ENCODE measurements at regions not wholly inside any gene's neighbourhood (a gene's known extent, or its start where the extent isn't known, plus 50 kb on each side); places are given as distances from the start of the nearest gene placed in this dataset.

DNA sequence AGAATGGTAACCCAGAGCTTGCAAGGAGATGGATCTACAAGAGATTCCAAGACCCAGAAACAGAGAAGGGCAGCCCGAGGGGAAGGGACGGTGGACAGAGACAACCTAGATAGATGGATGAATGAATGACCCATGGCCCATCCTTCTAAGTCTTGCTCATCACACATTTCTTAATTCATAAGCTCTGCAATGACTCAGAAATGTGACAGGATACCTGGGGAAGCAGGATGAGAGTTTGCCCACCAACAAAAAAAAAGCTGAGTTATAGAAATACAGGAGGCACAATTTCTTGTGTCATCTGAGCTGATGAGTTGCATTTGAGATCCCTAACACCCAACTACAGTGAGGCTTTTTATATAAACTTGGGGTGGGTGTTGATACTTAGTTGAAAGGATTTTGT, 76.6 kb downstream of the CNTN3 start (continued):
- TF ChIP-seq, protein P1, sequence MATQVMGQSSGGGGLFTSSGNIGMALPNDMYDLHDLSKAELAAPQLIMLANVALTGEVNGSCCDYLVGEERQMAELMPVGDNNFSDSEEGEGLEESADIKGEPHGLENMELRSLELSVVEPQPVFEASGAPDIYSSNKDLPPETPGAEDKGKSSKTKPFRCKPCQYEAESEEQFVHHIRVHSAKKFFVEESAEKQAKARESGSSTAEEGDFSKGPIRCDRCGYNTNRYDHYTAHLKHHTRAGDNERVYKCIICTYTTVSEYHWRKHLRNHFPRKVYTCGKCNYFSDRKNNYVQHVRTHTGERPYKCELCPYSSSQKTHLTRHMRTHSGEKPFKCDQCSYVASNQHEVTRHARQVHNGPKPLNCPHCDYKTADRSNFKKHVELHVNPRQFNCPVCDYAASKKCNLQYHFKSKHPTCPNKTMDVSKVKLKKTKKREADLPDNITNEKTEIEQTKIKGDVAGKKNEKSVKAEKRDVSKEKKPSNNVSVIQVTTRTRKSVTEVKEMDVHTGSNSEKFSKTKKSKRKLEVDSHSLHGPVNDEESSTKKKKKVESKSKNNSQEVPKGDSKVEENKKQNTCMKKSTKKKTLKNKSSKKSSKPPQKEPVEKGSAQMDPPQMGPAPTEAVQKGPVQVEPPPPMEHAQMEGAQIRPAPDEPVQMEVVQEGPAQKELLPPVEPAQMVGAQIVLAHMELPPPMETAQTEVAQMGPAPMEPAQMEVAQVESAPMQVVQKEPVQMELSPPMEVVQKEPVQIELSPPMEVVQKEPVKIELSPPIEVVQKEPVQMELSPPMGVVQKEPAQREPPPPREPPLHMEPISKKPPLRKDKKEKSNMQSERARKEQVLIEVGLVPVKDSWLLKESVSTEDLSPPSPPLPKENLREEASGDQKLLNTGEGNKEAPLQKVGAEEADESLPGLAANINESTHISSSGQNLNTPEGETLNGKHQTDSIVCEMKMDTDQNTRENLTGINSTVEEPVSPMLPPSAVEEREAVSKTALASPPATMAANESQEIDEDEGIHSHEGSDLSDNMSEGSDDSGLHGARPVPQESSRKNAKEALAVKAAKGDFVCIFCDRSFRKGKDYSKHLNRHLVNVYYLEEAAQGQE (IDR thresholded peaks at IDR 0.05) = no peak
- no peak for TF ChIP-seq EGR1 (IDR thresholded peaks at IDR 0.05; ENCODE audit: low read depth in 2 of 2)
- no peak for TF ChIP-seq FOXA2 (IDR thresholded peaks at IDR 0.05)
- no peak for TF ChIP-seq RXRA (IDR thresholded peaks at IDR 0.05)
- TF ChIP-seq GABPA (IDR thresholded peaks at IDR 0.05 in 1 of 2, conservative IDR thresholded peaks at IDR 0.05 in 1 of 2) = no peak
- TF ChIP-seq HNF4G (IDR thresholded peaks at IDR 0.05) = no peak
- TF ChIP-seq, protein P2, sequence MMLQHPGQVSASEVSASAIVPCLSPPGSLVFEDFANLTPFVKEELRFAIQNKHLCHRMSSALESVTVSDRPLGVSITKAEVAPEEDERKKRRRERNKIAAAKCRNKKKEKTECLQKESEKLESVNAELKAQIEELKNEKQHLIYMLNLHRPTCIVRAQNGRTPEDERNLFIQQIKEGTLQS (IDR thresholded peaks at IDR 0.05) = no peak
- no peak for TF ChIP-seq RAD21 (IDR thresholded peaks at IDR 0.05)

DNA sequence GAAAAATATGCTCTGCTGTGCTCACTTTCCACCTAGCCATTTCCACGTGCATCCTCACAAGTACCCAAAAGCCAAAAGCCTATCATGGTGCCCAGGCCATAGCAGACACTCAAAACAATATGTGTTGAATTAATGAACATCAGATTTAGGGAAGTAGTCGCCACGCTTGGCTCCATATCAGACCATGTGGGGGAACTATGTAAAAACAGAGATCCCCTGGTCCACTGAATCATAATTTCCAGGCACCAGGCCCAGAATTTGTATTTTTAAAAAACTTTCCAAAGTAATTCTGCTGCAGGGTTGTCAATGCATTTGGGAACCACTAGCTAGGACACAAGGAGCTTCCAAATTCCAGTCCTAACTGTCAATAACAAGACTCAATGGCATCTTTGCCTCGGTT, 77.3 kb downstream of the CNTN3 start:
- Histone ChIP-seq H3K9me3 (ENCODE audit: control insufficient read depth in 4 of 4, low read length in 3 of 4) (no peaks in the 10 kb centered on the region), H3K27me3 (ENCODE audit: control insufficient read depth in 4 of 4, insufficient read depth in 4 of 4, low read length in 3 of 4) (no peaks in the 10 kb centered on the region), H3K4me3 (ENCODE audit: low read depth in 1 of 3, low read length in 3 of 3) (no peak overlapping the region), H3K27ac (ENCODE audit: low read depth in 1 of 2, low read length in 2 of 2) (no peak overlapping the region), H3K36me3 (ENCODE audit: control insufficient read depth in 4 of 4, insufficient read depth in 3 of 4, low read depth in 1 of 4, low read length in 3 of 4) (no peaks in the 10 kb centered on the region), H3K4me1 (ENCODE audit: control insufficient read depth in 4 of 4, insufficient read depth in 4 of 4, low read length in 3 of 4) (peaks cover 0 to 5% (median 1%) of the 10 kb centered on the region in 4 donors), H3K9ac (ENCODE audit: low read depth in 1 of 2, low read length in 2 of 2) (no peak overlapping the region)
- DNase-seq (ENCODE audit: low spot score) = no peak
- TF ChIP-seq FOXA2 (IDR thresholded peaks at IDR 0.05) = no peak
- TF ChIP-seq EGR1 (IDR thresholded peaks at IDR 0.05; ENCODE audit: low read depth in 2 of 2) = no peak
- TF ChIP-seq, protein P3, sequence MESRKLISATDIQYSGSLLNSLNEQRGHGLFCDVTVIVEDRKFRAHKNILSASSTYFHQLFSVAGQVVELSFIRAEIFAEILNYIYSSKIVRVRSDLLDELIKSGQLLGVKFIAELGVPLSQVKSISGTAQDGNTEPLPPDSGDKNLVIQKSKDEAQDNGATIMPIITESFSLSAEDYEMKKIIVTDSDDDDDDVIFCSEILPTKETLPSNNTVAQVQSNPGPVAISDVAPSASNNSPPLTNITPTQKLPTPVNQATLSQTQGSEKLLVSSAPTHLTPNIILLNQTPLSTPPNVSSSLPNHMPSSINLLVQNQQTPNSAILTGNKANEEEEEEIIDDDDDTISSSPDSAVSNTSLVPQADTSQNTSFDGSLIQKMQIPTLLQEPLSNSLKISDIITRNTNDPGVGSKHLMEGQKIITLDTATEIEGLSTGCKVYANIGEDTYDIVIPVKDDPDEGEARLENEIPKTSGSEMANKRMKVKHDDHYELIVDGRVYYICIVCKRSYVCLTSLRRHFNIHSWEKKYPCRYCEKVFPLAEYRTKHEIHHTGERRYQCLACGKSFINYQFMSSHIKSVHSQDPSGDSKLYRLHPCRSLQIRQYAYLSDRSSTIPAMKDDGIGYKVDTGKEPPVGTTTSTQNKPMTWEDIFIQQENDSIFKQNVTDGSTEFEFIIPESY (IDR thresholded peaks at IDR 0.05) = no peak
- TF ChIP-seq HNF4A (conservative IDR thresholded peaks at IDR 0.05) = no peak
- no peak for TF ChIP-seq TAF1 (conservative IDR thresholded peaks at IDR 0.05)
- TF ChIP-seq JUND (IDR thresholded peaks at IDR 0.05) = no peak
- no peak for TF ChIP-seq SP1 (IDR thresholded peaks at IDR 0.05)
- TF ChIP-seq, protein P4, sequence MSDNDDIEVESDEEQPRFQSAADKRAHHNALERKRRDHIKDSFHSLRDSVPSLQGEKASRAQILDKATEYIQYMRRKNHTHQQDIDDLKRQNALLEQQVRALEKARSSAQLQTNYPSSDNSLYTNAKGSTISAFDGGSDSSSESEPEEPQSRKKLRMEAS (IDR thresholded peaks at IDR 0.05) = no peak
- WGBS = 86% methylated on average over 4 of the region's 4 CpGs

DNA sequence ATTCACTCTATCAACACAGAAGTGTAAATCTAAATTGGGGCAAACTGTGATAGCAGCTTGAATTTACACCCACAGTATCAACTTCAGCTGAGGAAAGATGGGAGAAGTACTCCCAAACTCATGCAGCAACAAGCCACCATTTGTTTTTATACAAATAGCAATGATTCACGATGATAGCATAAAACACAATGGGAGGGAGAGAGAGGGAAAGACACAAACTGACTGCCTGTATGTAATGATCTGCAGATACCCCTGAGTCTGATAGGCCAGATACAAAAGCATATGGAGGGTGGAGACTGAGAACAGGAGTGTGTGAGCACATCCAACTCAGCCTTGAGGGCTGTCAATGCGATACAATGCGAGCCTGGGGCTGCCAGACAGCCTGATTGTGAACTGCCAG, 79.2 kb downstream of the CNTN3 start:
- 78% methylated on average over 3 of the region's 3 CpGs for WGBS
- Histone ChIP-seq H3K9me3 (ENCODE audit: control insufficient read depth in 4 of 4, low read length in 3 of 4) (no peaks in the 10 kb centered on the region), H3K27ac (ENCODE audit: low read depth in 1 of 2, low read length in 2 of 2) (no peak overlapping the region), H3K9ac (ENCODE audit: low read depth in 1 of 2, low read length in 2 of 2) (no peak overlapping the region), H3K4me1 (ENCODE audit: control insufficient read depth in 4 of 4, insufficient read depth in 4 of 4, low read length in 3 of 4) (peaks cover 0 to 5% (median 1%) of the 10 kb centered on the region in 4 donors), H3K4me3 (ENCODE audit: low read depth in 1 of 3, low read length in 3 of 3) (no peak overlapping the region), H3K36me3 (ENCODE audit: control insufficient read depth in 4 of 4, insufficient read depth in 3 of 4, low read depth in 1 of 4, low read length in 3 of 4) (no peaks in the 10 kb centered on the region), H3K27me3 (ENCODE audit: control insufficient read depth in 4 of 4, insufficient read depth in 4 of 4, low read length in 3 of 4) (no peaks in the 10 kb centered on the region)
- no peak for DNase-seq (ENCODE audit: low spot score)
- TF ChIP-seq SP1 (IDR thresholded peaks at IDR 0.05) (no peak), TAF1 (conservative IDR thresholded peaks at IDR 0.05) (no peak), HNF4G (IDR thresholded peaks at IDR 0.05) (no peak), NR2F2 (IDR thresholded peaks at IDR 0.05) (no peak), FOXA1 (IDR thresholded peaks at IDR 0.05) (no peak), YY1 (IDR thresholded peaks at IDR 0.05) (no peak), GABPA (IDR thresholded peaks at IDR 0.05 in 1 of 2, conservative IDR thresholded peaks at IDR 0.05 in 1 of 2) (no peak), JUND (IDR thresholded peaks at IDR 0.05) (no peak), EGR1 (IDR thresholded peaks at IDR 0.05; ENCODE audit: low read depth in 2 of 2) (no peak)
